ENCODE measurements at regions not wholly inside any gene's neighbourhood (a gene's known extent, or its start where the extent isn't known, plus 50 kb on each side); places are given as distances from the start of the nearest gene placed in this dataset.

DNA sequence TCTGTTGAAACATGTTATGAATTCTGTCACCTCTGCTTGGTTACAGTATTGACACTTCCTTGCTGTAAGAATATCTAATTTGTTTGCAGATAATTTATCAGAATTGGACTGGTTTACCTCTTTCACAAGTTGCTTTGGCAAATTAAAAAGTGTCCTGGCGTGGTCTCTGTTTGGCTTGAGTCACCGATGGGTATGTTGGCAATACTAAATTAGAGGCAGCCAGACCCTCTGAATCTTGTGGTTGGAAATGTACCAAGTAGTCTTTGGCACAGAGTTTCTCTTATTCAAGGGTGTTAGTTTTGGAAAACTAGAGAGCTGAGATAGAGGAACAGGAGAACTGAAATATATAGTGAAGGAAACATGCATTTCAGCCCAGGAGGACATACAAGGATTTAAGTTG is 521.1 kb upstream of the MGAT4C start:
- TF ChIP-seq CTCF (IDR thresholded peaks at IDR 0.05; ENCODE audit: borderline replicate concordance, insufficient read depth, low read depth, low read length) = no peak
- no peak overlapping the region for H3K4me3 ChIP-seq (ENCODE audit: low read depth, low read length)

- TF ChIP-seq CTCF (IDR thresholded peaks at IDR 0.05; ENCODE audit: borderline replicate concordance, insufficient read depth, low read depth, low read length) = no peak
Measured at GRCh38 chr12:86774841-86775388, 518.7 kb upstream of the MGAT4C start.

GRCh38 chr12:86772696-86773095 is 516.5 kb upstream of the MGAT4C start:
- H3K4me3 ChIP-seq (ENCODE audit: low read depth, low read length) = no peak overlapping the region
- TF ChIP-seq CTCF (IDR thresholded peaks at IDR 0.05; ENCODE audit: borderline replicate concordance, insufficient read depth, low read depth, low read length) = no peak

More at GRCh38 chr12:86774841-86775388, 518.7 kb upstream of the MGAT4C start:
- H3K4me3 ChIP-seq (ENCODE audit: low read depth, low read length) = no peak overlapping the region

DNA sequence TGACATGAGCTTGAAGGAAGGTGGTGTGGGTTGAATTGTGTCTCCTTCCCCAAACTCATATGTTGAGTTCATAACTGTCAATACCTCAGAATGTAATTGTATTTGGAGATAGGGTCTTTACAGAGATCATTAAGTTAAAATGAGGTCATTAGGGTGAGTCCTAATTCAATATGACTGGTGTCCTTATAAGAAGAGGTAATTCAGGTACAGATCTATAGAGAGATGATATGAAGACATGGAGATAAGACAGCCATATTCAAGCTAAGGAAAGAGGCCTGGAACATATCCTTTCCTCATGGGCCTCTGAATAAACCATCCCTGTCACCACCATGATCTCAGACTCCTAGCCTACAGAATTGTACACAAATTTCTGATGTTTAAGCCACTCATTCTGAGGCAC is 514.7 kb upstream of the MGAT4C start:
- TF ChIP-seq CTCF (IDR thresholded peaks at IDR 0.05; ENCODE audit: borderline replicate concordance, insufficient read depth, low read depth, low read length) = no peak

DNA sequence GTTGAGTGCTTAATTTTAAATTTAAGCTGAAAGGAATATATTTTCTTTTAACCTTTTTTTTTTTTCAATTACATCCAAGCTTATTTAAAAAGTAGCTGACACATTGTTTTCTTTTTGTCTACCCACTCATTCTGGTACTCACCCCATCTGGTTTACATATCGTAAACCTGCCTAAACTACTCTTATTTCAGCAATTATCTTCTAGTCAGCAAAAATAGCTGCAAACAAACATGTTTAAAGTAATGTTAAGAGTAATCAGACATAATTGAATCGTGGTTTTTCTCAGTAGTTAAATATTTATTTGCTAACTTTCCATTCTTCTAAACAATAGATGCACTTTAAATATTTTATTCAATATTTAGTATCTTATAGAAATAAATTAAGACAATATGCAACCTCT is 492.7 kb upstream of the MGAT4C start:
- H3K4me3 ChIP-seq (ENCODE audit: low read depth, low read length) = no peak overlapping the region
- TF ChIP-seq CTCF (IDR thresholded peaks at IDR 0.05; ENCODE audit: borderline replicate concordance, insufficient read depth, low read depth, low read length) = no peak

More for the DNA sequence above, 514.7 kb upstream of the MGAT4C start:
- no peak overlapping the region for H3K4me3 ChIP-seq (ENCODE audit: low read depth, low read length)

GRCh38 chr12:86744547-86745212 is 488.5 kb upstream of the MGAT4C start:
- no peak for TF ChIP-seq CTCF (IDR thresholded peaks at IDR 0.05; ENCODE audit: borderline replicate concordance, insufficient read depth, low read depth, low read length)
- H3K4me3 ChIP-seq (ENCODE audit: low read depth, low read length) = no peak overlapping the region

DNA sequence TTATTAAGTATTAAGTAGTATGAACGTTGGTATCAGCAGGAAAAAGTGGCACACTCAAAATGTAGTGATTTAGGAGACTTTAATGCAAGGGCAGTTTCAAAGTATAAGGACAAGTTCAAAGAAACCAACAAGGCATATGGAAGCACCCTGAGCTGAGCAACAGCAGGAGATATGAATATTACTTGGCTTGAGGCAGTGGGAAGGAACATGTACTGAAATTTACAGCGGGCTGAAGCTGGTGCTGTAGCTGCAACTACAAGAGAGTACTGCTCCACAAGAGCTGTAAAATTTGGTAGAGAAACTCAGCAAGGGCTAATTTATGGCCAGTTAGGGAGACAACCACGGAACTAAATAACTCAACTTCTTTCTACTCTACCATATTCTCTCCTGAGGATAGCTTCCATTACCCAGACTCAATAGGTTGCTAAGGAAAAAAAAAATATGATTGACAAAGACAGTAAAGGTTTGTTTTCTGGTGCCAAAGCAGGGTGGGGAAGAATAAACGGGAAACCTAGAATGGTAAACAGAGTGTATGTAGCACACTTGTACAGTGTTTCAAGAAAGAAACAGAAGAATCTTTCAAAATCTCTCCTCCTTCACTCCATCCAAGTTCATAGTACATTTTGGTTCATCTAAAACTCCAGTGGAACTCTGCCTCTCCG is 487.8 kb upstream of the MGAT4C start:
- no peak for TF ChIP-seq CTCF (IDR thresholded peaks at IDR 0.05; ENCODE audit: borderline replicate concordance, insufficient read depth, low read depth, low read length)
- H3K4me3 ChIP-seq (ENCODE audit: low read depth, low read length) = no peak overlapping the region

Data from GM12875 (cell line).